ENCODE measurements at regions not wholly inside any gene's neighbourhood (a gene's known extent, or its start where the extent isn't known, plus 50 kb on each side); places are given as distances from the start of the nearest gene placed in this dataset.

GRCh38 chr1:78440381-78440793 lies 50.4 kb upstream of the PTGFR start:
- Histone ChIP-seq H3K27me3 (ENCODE audit: insufficient read depth, low read depth) (no peaks in the 10 kb centered on the region), H4K20me1 (ENCODE audit: insufficient read depth) (no peaks in the 10 kb centered on the region), H3K79me2 (ENCODE audit: low read depth) (no peaks in the 10 kb centered on the region), H3K36me3 (ENCODE audit: low read depth) (no peaks in the 10 kb centered on the region), H3K4me1 (replicated peaks; ENCODE audit: insufficient read depth) (no peaks in the 10 kb centered on the region), H2AFZ (no peak overlapping the region), H3F3A (ENCODE audit: insufficient read depth, low read depth) (no peaks in the 10 kb centered on the region), H3K27ac (no peak overlapping the region), H3K9me3 (ENCODE audit: insufficient read depth, low read depth) (0 out of 2 replicates have a peak, but pooled peaks cover 8% of the 10 kb centered on the region), H3K9me2 (ENCODE audit: insufficient read depth) (no peaks in the 10 kb centered on the region), H3K4me2 (no peak overlapping the region), H3K4me3 (no peak overlapping the region)
- ChIA-PET CTCF (no interaction called here), POLR2A (ENCODE audit: unreplicated experiment) (no interaction called here)
- BruUV-seq (replicated peaks) = no TSS peak
- TF ChIP-seq, protein P1, sequence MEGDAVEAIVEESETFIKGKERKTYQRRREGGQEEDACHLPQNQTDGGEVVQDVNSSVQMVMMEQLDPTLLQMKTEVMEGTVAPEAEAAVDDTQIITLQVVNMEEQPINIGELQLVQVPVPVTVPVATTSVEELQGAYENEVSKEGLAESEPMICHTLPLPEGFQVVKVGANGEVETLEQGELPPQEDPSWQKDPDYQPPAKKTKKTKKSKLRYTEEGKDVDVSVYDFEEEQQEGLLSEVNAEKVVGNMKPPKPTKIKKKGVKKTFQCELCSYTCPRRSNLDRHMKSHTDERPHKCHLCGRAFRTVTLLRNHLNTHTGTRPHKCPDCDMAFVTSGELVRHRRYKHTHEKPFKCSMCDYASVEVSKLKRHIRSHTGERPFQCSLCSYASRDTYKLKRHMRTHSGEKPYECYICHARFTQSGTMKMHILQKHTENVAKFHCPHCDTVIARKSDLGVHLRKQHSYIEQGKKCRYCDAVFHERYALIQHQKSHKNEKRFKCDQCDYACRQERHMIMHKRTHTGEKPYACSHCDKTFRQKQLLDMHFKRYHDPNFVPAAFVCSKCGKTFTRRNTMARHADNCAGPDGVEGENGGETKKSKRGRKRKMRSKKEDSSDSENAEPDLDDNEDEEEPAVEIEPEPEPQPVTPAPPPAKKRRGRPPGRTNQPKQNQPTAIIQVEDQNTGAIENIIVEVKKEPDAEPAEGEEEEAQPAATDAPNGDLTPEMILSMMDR (conservative IDR thresholded peaks at IDR 0.05) = no peak
- TF ChIP-seq EZH2 (IDR thresholded peaks at IDR 0.05; ENCODE audit: low read depth) = no peak
- intact Hi-C loops (cut with micrococcal nuclease; ENCODE audit: unreplicated experiment) = no loop called here
- DNase-seq = no peak

Measured in PC-9 (cell line).